GM18507 (cell line): ENCODE measurements at regions not wholly inside any gene's neighbourhood (a gene's known extent, or its start where the extent isn't known, plus 50 kb on each side); places are given as distances from the start of the nearest gene placed in this dataset.

Experiments
- DNase-seq: peaks from one replicate; pipeline ENCODE4 v3.0.0; 2011; ENCODE audit warnings: low read depth; ENCODE audit not compliant: insufficient read length; ENCODE audit errors: extremely low spot score
- FAIRE-seq: peaks from 2 replicates; lab custom pipeline; 2011; peaks lifted over from hg19 to GRCh38; lab: Jason Lieb, UNC

GRCh38 chr10:104505521-104506042 is 135.5 kb upstream of the SORCS3 start:
- no peak for FAIRE-seq

GRCh38 chr10:104509981-104510380 is 131.1 kb upstream of the SORCS3 start:
- DNase-seq (no peak), FAIRE-seq (no peak)

More at GRCh38 chr10:104505521-104506042, 135.5 kb upstream of the SORCS3 start:
- DNase-seq: no peak

- no peak for FAIRE-seq
- no peak for DNase-seq
Observed at GRCh38 chr10:104510644-104511043, 130.4 kb upstream of the SORCS3 start.

DNA sequence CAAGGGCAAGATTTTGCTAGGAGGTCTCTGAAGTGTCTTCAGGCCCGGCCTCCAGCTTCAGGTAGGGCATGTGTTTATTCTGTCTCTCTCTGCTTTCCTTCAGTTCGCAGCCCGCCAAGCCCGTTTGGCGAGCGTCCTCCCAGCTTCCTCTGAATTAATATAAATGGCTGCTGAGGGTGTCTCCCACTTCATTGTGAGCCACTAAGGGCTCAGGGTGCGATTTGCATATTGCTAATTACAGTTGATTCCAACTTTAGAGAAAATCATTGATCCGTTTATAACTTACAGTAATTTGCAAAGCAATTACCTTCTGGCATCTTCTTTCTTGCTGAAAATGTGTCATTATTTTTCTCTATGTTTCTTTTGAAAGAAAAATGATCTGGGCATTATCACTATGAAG is 128.3 kb upstream of the SORCS3 start:
- no peak for FAIRE-seq
- no peak for DNase-seq

DNA sequence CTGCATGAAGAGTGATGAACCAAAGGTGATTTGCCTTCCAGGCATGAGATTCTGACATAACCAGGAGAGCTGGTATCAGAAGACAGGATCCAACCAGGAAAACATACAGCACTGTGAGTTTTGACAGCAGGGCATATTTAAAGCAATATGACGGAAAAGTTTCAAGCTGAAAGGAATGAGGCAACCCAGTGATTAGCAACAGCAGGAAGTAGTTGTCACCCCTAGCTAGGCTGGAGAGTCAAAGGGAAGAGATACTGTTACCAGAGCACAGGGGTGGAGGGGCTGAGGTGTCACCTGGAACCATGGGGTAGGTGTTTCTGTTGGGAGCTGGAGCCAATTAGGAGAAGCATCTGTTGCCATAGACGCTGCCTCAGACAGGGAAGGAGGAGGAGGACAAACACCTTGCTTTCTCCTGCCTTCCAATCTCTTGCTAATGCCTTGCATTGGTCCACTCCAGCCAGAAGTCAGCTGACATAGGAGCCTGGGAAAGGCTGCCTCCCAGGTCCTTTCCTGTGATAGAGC is 125.4 kb upstream of the SORCS3 start:
- FAIRE-seq (no peak), DNase-seq (no peak)

GRCh38 chr10:104516986-104517385 is 124.1 kb upstream of the SORCS3 start:
- no peak for FAIRE-seq
- no peak for DNase-seq

GRCh38 chr10:104517946-104518345 is 123.1 kb upstream of the SORCS3 start:
- DNase-seq (no peak), FAIRE-seq (no peak)

DNA sequence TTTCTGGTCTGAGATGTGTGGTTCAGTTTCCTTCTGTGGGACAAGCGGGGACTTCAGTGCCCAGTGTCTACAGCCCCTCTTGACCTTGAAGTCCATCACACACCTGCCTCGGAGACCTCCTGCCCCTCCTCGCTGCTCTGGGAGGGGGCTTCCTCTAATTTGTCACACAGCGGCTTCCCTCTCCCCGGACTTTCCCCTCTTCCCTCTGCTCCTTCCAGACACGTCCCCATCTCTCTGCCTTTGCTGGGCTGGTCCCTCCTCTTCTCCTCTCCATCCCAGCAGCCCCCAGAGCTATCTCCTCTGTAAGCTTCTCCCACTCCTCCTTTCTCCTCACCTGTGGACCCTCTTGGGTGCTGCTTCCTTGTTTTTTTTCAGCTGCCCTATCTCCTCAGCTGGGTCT is 122.2 kb upstream of the SORCS3 start:
- DNase-seq: no peak
- FAIRE-seq: no peak

DNA sequence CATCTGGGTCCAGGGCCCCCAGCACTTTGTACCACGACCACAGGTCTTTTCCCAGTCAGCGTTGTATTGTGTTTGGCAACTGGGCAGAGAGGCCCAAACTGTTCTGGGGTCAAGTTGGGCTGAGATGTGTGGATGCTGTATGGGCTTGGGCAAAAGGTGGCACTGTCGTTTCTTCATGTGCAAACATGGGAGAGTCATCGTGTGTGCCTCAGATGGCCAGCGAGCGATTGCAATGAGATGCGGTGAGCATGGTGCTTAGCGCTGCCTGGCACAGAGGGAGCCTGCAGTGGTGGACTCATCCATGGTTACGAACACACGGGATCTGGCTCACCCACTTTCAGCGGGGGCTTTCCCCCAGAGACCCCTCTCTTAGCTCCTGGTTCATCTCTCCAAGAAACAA is 120.4 kb upstream of the SORCS3 start:
- DNase-seq: no peak
- no peak for FAIRE-seq

- no peak for FAIRE-seq
- no peak for DNase-seq
Observed at GRCh38 chr10:104521901-104522694, 119.0 kb upstream of the SORCS3 start.

DNA sequence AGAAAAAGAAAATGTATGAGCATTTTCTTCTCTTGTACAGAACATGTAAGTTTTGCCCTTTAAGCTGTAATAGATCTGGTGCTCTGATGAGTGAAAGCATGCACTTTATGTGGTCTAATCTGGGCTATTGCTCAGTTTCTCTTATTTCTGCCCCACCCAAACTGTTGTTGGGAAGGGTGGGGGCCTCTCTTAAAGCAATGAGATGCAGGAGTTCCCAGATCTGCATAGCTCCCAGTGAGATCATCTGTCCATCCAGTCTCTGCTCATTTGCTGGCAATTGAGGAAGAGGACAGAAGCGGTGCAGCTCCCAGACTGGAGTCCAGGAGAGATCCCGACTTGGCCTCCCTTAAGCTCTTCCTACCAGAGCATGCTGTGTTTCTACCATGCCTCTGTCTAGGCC is 114.9 kb upstream of the SORCS3 start:
- no peak for FAIRE-seq
- no peak for DNase-seq

DNA sequence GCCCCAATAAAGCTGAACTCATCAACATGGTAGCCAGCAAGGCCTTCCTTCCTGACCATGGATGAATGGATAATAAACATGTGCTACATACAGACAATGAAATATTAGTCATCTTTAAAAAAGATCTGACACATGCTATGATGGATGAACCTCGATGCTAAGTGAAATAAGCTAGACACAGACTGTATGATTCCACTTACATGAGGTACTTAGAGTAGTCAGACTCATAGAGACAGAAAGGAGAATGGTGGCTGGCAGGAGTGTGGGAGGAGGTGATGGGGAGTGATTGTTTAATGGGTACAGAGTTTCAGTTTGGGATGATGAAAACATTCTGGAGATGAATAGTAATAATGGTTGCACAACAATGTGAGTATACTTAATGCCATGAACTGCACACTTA is 114.1 kb upstream of the SORCS3 start:
- DNase-seq (no peak), FAIRE-seq (no peak)

DNA sequence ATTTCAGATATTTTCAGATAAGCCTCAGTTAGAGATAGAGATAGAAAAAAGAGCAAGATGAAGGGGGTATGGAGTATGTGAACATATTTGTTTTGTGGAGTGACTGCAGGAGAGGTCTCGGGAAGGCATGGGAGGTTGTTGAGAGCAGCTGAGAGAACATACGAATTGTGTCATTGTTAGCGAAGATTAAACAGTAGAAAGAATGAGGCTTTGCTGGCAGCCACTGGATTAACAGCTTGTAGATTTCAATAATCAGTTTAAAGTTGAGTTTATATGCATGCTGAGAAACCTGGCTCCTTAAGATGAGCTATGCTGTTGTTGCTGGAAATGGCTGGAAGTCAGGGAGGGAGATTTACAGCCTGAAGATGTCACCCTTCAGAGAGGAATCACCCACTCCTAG is 100.9 kb upstream of the SORCS3 start:
- no peak for DNase-seq
- no peak for FAIRE-seq

- no peak for FAIRE-seq
Observed at GRCh38 chr10:104541820-104542219, 99.3 kb upstream of the SORCS3 start.

GRCh38 chr10:104546336-104546735 is 94.8 kb upstream of the SORCS3 start:
- FAIRE-seq (no peak), DNase-seq (no peak)

More at GRCh38 chr10:104541820-104542219, 99.3 kb upstream of the SORCS3 start:
- DNase-seq: no peak

DNA sequence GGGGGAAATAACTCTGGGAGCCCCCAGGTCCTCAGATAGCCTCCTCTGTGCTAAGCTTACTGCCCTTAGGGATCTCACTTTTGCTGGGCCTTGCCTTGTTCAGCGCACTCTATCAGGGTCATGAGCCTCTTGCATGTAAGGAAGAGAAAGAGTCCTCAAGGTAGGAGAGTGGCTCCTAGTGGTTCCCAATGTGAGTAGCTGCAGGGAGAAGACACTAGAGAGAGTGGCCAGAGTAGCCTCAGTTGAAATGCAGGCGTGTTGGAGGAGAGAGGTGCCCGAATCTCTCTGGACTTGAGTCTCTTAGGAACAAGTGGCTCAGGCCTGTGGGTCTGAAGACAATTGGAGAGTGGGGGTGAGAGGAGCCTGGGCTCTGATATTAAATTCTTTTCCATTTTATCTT is 94.3 kb upstream of the SORCS3 start:
- DNase-seq (no peak), FAIRE-seq (no peak)

DNA sequence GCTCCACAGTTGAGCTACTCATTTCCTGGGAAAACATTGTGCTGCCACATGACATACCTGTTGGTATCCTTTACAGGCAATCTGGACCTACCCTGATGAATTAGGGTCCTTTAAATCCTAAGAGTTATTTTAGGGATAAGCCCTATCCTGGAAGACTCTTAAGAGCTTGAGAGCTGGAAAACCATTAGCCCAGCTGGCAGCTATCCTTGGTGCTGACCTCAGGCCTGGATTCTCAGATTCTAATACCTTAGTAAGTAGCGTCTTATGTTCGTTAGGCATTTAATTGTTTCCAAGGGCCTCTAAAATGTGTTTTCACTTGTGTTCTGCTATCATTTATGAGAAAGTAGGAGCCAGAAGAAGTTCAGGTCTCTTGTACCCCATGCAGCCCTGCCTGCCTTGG is 93.0 kb upstream of the SORCS3 start:
- DNase-seq (no peak), FAIRE-seq (no peak)

GRCh38 chr10:104556831-104557230 is 84.3 kb upstream of the SORCS3 start:
- DNase-seq: no peak
- no peak for FAIRE-seq

- DNase-seq (no peak), FAIRE-seq (no peak)
Observed at GRCh38 chr10:104557966-104558365, 83.1 kb upstream of the SORCS3 start.

- DNase-seq: no peak
- FAIRE-seq: no peak
Observed at GRCh38 chr10:104559935-104560334, 81.2 kb upstream of the SORCS3 start.

DNA sequence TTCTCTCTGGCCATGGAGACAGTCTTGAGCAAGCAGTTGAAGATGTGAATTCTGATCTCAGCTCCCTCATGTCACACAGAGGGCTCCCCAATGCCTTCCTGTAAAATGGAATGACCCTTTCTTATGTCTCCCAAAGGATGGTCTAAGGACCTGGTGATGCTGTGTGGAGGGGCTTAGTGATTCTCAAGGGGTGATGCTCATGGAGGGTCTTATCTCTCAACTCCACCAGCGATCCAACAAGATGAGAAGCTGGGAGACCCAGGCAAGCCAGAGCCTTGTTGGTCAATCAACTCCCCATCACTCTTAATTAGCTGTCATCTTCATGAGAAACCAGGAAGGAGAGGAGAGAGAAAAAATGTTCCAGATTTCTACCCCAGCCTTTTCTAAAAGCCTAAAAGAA is 78.0 kb upstream of the SORCS3 start:
- DNase-seq (no peak), FAIRE-seq (no peak)
